ENCODE measurements at regions not wholly inside any gene's neighbourhood (a gene's known extent, or its start where the extent isn't known, plus 50 kb on each side); places are given as distances from the start of the nearest gene placed in this dataset.
"Not testable (repeated sequence)": the region's sequence is repeated elsewhere in the genome, so short reads cannot be mapped to it uniquely, and the experiment has no call there.

DNA sequence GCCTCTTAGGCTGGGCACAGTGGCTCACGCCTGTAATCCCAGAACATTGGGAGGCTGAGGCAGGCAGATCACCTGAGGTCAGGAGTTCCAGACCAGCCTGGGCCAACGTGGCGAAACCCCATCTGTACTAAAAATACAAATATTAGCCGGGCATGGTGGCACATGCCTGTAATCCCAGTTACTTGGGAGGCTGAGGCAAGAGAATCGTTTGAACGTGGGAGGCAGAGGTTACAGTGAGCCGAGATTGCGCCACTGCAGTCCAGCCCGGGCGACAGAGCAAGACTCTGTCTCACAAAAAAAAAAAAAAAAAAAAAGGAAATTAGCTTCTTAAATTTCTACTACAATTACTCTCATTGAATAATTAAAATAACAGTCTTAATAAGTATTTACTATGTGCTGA, 52.4 kb upstream of the JARID2 start:
- DNase-seq; H3K27me3 ChIP-seq (replicated peaks in 2 of 5; ENCODE audit: control insufficient read depth in 4 of 5, insufficient read depth in 5 of 5, low read length in 4 of 5); H3K27ac ChIP-seq (ENCODE audit: insufficient read depth in 1 of 2, low read depth in 1 of 2, low read length in 2 of 2, poor library complexity in 1 of 2, severe bottlenecking in 2 of 2); H3K36me3 ChIP-seq (ENCODE audit: control insufficient read depth in 4 of 4, insufficient read depth in 4 of 4, low read length in 3 of 4); H3K4me1 ChIP-seq (ENCODE audit: control extremely low read depth in 1 of 4, control insufficient read depth in 4 of 4, insufficient read depth in 4 of 4, low read length in 3 of 4); H3K4me3 ChIP-seq (ENCODE audit: control insufficient read depth in 1 of 7, extremely low read depth in 1 of 7, insufficient read depth in 4 of 7, low read depth in 2 of 7, low read length in 6 of 7); H3K9me3 ChIP-seq (ENCODE audit: control extremely low read depth in 1 of 5, control insufficient read depth in 4 of 5, insufficient read depth in 2 of 5, low read depth in 1 of 5, low read length in 4 of 5); POLR2A ChIA-PET: not testable (repeated sequence)
- CTCF ChIA-PET, result interaction anchor here (0.6 kb wide), 1 partner anchor 41 kb away, joined by 5 read pairs; no protein-coding TSS in a partner anchor
- whole genome bisulfite sequencing (ENCODE audit: insufficient coverage), result 97% methylated on average over 4 of the region's 10 CpGs

DNA sequence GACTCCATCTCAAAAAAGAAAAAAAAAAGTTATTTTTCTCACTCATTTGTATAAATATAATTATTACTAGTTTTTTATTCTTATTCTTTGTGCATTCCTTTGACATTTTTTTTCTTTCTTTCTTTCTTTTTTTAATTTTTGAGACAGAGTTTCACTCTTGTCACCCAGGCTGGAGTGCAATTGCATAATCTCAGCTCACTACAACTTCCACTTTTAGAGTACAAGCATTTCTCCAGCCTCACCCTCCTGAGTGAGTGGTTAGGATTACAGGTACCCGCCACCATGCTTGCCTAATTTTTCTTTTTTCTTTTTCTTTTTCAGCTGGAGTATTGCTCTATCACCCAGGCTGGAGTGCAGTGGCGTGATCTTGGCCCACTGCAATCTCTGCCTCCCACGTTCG, 51.4 kb upstream of the JARID2 start:
- H3K27me3 ChIP-seq (replicated peaks in 2 of 5; ENCODE audit: control insufficient read depth in 4 of 5, insufficient read depth in 5 of 5, low read length in 4 of 5), result no peaks in the 10 kb centered on the region
- H3K27ac ChIP-seq (ENCODE audit: insufficient read depth in 1 of 2, low read depth in 1 of 2, low read length in 2 of 2, poor library complexity in 1 of 2, severe bottlenecking in 2 of 2), result no peak overlapping the region
- H3K4me1 ChIP-seq (ENCODE audit: control extremely low read depth in 1 of 4, control insufficient read depth in 4 of 4, insufficient read depth in 4 of 4, low read length in 3 of 4), result peaks cover 0 to 3% (median under 1%) of the 10 kb centered on the region in 4 experiments
- no peak overlapping the region for H3K4me3 ChIP-seq (ENCODE audit: control insufficient read depth in 1 of 7, extremely low read depth in 1 of 7, insufficient read depth in 4 of 7, low read depth in 2 of 7, low read length in 6 of 7)
- POLR2A ChIA-PET, result interaction anchor here (0.6 kb wide), 2 partner anchors 143 to 262 kb away, joined by 3 read pairs; no protein-coding TSS in a partner anchor
- WGBS (ENCODE audit: insufficient coverage), result 100% methylated on average over 4 of the region's 4 CpGs
- H3K9me3 ChIP-seq (ENCODE audit: control extremely low read depth in 1 of 5, control insufficient read depth in 4 of 5, insufficient read depth in 2 of 5, low read depth in 1 of 5, low read length in 4 of 5), result no peaks in the 10 kb centered on the region
- no peaks in the 10 kb centered on the region for H3K36me3 ChIP-seq (ENCODE audit: control insufficient read depth in 4 of 4, insufficient read depth in 4 of 4, low read length in 3 of 4)
- peak in 1 of 3 donors; percentile 34 for DNase-seq
- CTCF ChIA-PET, result no interaction called here

Measured in common myeloid progenitor, CD34-positive (primary cell).